NCI-H345 (cell line): ENCODE measurements at regions not wholly inside any gene's neighbourhood (a gene's known extent, or its start where the extent isn't known, plus 50 kb on each side); places are given as distances from the start of the nearest gene placed in this dataset.
"Not testable (repeated sequence)": the region's sequence is repeated elsewhere in the genome, so short reads cannot be mapped to it uniquely, and the experiment has no call there.

Experiments used
- DNase-seq: peaks from one replicate; lab custom pipeline; 2025; lab: John Stamatoyannopoulos, UW

GRCh38 chr7:66458991-66459390 is 169.7 kb upstream of the KCTD7 start:
- not testable (repeated sequence) for DNase-seq

- DNase-seq = not testable (repeated sequence)
These were observed 168.8 kb upstream of the KCTD7 start for GRCh38 chr7:66459783-66460413.

- DNase-seq = no peak
These were observed 167.7 kb upstream of the KCTD7 start for GRCh38 chr7:66460921-66461361.

GRCh38 chr7:66461397-66461796 is 167.3 kb upstream of the KCTD7 start:
- DNase-seq = not testable (repeated sequence)

- DNase-seq = not testable (repeated sequence)
These were observed 165.8 kb upstream of the KCTD7 start for GRCh38 chr7:66462831-66463230.

- DNase-seq = no peak
These were observed 164.6 kb upstream of the KCTD7 start for GRCh38 chr7:66464059-66464458.

- DNase-seq = no peak
These were observed 162.5 kb upstream of the KCTD7 start for GRCh38 chr7:66466081-66466600.

- DNase-seq = no peak
These were observed 160.8 kb upstream of the KCTD7 start for GRCh38 chr7:66467887-66468286.

- DNase-seq = not testable (repeated sequence)
These were observed 155.6 kb upstream of the KCTD7 start for GRCh38 chr7:66473064-66473463.

GRCh38 chr7:66474441-66474840 is 154.2 kb upstream of the KCTD7 start:
- no peak for DNase-seq

- not testable (repeated sequence) for DNase-seq
These were observed 152.6 kb upstream of the KCTD7 start for GRCh38 chr7:66476056-66476455.

- DNase-seq = not testable (repeated sequence)
These were observed 150.8 kb upstream of the KCTD7 start for GRCh38 chr7:66477822-66478397.

- not testable (repeated sequence) for DNase-seq
These were observed 147.5 kb upstream of the KCTD7 start for GRCh38 chr7:66481229-66481628.

GRCh38 chr7:66489065-66489464 is 139.6 kb upstream of the KCTD7 start:
- not testable (repeated sequence) for DNase-seq

GRCh38 chr7:66489741-66490140 is 138.9 kb upstream of the KCTD7 start:
- not testable (repeated sequence) for DNase-seq

- DNase-seq = not testable (repeated sequence)
These were observed 137.7 kb upstream of the KCTD7 start for GRCh38 chr7:66490979-66491378.

GRCh38 chr7:66492405-66492804 is 136.3 kb upstream of the KCTD7 start:
- not testable (repeated sequence) for DNase-seq

- peak; percentile 98 for DNase-seq
These were observed 135.2 kb upstream of the KCTD7 start for GRCh38 chr7:66493235-66494205.

GRCh38 chr7:66497346-66497745 is 131.3 kb upstream of the KCTD7 start:
- no peak for DNase-seq

- no peak for DNase-seq
These were observed 128.6 kb upstream of the KCTD7 start for GRCh38 chr7:66500087-66500486.

GRCh38 chr7:66502230-66503035 is 126.2 kb upstream of the KCTD7 start:
- DNase-seq = no peak

GRCh38 chr7:66503036-66503370 is 125.7 kb upstream of the KCTD7 start:
- no peak for DNase-seq
